HG03354 (cell line): ENCODE measurements at regions not wholly inside any gene's neighbourhood (a gene's known extent, or its start where the extent isn't known, plus 50 kb on each side); places are given as distances from the start of the nearest gene placed in this dataset.

Experiments
- ATAC-seq: cut with Tn5 transposase; IDR thresholded peaks from one replicate; pipeline ENCODE4 v1.9.1; 2021; ENCODE audit warnings: mild to moderate bottlenecking; ENCODE audit not compliant: unreplicated experiment, poor library complexity, severe bottlenecking

DNA sequence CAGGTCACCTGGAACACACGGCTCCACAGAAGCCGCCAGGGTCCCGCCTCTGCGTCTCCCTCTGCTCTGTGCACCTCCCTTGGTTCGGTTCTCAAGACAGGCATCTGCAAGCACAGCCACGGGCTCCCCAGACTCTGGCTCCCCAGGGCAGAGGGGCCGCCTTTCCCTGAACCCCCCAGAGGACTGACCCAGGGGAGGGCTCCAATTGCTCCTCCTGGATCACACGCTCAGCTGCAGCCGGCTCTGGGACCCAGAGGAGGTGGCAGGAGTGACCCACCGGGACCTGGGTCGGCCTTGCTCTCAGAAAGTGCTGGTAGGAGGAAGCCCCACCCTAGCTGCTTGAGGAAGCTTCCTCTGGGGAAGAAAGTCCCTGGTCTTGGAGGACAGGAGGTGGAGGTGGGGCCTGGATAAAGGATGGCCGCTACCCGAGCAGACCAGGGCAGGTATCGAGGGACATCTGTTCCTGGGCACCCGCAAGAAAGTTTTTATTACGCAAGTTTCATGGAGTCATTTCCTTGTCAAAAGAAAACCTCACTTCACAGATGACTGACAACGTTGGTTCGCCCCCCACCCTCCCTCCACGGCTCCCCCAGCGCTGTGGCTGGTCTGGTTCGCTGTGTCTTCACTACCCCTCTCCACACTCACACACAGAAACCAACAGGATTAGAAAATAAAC is 103.9 kb upstream of the AFDN start:
- ATAC-seq, result no peak

DNA sequence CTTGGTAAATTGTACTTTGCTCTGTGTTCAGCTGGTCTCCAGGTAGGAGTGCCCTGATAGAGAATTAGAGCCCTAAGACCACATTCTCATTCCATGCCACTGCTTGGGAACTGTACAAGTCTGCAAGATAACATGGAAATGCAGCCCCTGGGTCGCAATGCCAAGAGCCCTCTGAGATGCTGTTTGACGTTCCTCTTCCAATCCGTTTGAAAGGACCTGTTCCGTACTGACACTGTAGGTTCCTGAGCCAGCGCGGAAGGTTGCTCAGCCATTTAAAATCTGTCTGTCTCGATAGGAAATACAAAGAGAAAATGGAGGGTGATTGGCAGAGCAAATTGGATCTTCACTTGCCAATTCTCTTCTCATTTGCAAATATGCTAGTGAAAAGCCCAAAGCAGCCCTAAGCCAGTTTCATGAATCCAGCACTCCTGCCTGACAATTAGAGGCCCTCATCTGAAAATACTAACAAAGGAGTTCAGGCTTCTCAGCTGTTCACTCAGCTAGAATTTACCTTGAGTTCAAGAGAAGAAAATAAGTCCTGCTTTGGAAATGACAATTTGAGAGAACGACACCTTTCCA is 100.6 kb upstream of the AFDN start:
- no peak for ATAC-seq

DNA sequence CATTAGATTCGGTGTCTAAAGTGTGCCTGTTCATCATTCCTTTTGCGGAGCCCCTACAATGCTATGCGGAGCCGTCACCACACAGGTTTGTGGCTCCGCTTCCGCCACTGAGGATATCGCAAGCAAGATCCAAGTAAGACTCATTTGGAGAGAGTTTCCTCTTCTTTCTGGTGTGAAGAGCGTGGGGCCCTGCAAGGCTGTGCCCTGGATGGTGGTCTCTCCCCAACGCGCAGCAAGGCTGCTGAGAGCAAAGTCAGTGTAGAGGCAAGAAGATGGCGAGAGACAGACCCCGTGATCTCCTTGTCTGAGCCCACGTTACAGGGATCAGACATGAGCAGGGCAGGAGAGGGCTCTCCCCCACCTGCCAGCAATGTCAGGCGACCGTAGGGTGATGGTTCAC is 96.3 kb upstream of the AFDN start:
- ATAC-seq, result no peak

DNA sequence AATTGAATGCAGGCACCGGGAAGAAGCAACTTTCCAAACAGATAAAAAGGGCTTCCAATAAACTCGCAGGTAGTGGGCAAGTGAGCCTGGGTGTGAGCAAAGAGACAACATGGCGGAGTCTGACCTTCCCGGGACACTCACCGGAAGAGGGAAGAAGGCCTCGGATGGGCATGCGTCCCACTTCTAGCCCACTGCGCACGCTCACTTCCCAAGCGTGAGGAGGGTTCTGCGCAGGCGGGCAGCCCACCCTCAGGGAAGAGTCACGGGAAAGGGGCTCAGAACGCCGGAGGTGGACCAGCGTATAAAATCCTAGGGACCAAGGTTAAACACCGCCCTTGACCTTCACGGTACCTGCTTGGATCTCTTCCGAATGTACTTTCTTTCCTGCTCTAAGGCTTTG is 95.5 kb upstream of the AFDN start:
- no peak for ATAC-seq

- no peak for ATAC-seq
Measured at GRCh38 chr6:167731731-167732422, 94.8 kb upstream of the AFDN start.

DNA sequence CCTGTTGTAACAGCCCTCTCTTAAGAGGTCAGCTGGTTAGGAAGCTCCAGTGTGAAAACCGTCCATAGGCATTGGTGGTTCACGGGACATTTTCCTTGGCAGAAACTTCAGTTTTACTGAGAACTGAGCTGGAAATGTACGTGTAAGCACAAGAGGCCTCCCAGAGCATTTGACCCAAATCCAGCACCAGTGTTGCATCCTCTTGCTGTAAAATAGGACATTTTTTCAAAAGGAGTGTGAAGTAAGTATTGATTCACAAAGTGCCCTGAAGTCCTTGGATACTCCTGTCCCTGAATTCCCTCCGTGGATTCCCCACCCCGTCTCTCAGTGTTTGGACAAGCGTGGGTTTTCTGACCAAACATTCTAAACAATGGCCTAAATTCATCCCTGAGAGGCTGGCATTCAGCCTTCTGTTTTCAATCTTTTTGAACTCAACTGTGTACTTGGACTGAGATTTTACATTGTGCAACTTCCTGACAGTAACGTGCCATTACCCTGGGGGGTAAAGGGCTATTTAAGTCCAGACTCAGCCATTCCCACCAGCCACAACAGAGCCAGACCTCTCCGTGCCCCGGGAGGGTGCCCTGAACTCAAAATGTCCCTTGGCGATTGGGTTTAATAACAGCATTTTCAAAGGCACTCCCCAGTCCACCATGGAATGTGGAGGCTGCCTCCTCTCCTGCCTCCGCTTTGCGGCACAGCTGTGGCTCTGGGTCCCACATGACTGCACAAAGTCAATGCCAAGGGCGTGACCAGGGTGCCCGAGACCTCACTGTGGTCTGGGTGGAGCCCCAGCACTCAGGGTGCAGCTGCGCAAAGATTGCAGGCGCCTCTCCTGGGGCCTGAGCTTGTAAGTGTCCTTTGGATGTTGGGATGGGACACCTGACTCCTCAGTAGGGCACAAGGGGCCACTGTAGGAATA is 92.7 kb upstream of the AFDN start:
- ATAC-seq, result peak; percentile 78

DNA sequence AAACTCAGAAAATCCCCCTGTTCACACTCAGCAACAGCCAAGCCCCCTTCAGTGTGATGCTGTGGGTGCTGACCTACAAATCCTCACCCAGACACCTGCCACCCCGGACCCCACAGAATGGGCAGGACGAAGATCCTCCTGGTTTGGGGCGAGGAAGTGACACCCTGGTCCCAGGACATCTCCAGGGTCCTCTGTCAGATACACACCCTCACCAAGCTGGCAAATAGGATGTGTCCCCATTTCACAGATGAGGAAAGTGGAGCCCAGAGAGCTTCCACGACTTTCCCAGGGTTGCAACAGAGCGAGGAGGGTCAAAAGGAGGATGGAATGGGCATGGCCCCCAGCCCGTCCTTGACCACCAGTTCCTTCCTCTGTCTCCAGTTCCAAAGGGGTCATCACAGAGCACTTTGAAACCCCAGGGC is 92.0 kb upstream of the AFDN start:
- peak; percentile 29 for ATAC-seq

DNA sequence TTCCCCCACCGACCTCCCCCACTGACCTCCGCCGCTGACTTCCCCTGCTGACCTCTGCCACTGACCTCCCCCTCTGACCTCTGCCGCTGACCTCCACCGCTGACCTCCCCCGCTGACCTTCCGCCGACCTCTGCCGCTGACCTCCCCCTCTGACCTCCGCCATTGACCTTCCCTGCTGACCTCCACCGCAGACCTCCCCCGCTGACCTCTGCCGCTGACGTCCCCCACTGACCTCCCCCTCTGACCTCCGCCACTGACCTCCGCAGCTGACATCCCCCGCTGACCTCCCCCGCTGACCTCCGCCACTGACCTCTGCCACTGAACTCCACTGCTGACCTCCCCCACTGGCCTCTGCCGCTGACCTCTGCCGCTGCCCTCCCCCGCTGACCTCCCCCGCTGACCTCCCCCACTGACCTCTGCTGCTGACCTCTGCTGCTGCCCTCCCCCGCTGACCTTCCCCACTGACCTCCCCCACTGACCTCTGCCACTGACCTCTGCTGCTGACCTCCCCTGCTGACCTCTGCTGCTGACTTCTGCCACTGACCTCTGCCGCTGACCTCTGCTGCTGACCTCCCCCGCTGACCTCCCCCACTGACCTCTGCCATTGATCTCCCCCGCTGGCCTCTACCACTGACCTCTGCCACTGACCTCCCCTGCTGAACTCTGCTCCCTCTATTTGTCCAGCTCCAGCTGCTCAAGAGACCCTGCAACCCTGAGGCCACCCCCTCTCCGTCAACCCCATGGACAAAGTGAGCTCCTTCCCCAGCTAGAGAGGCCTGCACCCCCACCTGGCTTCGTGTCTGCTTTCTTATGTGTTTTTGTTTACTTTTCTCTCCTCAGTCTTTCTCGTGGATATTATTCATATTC is 91.4 kb upstream of the AFDN start:
- ATAC-seq, result no peak

DNA sequence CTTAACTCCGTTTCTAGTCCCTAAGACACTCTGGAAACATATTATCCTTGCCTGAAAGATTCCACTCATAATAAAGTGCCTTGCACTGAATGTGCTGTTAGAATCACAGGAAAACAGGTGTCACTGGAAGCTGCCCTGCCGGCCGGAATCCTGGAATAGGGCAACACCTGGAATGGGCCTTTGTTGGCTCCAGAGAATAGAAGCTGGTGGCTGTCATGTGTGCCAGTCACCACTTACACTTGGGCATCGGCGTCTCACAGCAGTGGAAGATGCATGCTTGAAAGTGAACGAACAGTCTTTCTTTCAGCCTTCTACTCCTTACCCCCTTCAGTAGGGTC is 90.8 kb upstream of the AFDN start:
- ATAC-seq, result no peak

DNA sequence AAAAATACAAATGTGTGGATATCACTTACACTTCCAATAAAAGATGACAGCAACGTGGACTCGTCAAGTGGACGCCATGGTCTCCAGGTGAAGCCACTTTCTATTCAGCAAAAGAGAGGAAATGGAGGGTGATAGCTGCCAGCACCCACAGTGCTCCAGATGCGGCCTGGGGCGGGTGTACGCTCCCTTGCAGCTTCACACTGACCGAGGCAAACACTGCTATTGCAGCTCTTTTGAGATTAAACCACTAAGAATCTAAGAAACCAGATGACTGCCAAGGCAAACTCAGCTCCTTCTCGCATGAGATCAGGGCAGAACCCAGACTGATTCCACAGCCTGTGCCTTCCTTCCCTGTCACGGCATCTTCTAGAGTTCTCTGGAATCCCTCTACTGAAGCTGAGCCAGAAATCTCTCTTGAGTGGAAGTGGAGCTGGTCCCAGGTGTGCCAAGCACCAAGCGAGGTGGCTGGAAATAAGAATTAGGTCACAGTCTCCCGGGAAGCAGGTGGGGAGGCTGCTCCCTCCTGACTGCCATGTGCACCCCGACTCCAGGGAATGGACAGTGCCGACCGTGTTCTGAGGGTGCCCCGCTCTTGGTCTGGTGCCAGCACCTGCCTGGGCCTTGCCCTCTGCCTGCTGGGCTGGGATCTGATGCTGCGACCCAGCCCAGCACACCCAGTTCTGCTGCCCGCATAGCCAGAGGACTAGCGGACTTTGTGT is 90.1 kb upstream of the AFDN start:
- no peak for ATAC-seq

DNA sequence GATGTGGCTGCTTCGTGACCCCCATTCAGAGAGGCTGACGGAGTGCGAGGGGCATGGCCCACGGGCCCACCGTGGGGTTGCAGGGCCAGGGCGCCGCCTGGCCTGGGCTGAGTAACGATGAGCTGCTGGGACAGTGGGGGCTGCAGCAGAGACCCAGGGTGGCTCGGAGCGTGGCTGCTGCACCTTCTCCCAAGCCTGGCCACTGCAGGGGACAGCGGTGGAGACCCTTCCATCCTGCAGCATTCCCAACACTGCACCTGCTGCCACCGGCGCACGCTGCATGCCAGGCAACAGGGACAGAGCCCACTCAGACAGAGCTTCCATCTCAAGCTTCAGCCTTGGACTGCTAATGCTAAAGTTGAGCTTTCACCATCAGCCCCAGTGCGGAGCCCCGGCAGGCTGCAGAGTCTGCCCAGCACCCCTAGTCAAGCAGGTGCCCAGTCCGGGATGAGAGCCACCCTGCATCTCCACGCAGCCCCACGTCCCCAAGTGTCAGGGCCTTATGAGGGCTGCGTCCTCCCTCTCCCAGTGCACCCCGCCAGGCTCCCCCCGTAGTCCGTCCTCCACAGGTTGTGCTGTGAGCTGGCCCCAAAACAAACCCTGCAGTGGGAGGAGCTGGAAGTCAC is 89.4 kb upstream of the AFDN start:
- no peak for ATAC-seq

DNA sequence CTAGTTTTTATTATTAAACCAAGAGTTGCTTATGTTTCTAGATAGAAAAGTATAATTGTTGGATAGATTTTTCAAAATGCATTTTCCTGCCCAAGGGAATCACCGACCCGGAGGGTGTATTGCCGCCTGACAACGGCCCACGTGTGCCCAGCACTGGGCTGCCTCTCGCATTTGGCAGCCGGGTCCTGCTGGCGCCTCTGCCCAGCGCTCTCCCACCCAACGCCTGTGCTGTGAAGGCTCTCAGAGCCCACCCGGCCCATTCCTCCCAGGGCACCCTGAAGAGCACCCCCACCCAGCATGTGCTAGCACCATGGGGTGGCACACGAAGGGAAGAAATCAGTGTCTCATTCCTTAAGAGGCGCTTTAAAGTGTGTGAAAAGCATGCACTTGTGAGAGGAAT is 88.3 kb upstream of the AFDN start:
- ATAC-seq, result no peak

GRCh38 chr6:167739721-167740475 is 86.8 kb upstream of the AFDN start:
- no peak for ATAC-seq

- ATAC-seq, result no peak
Measured at GRCh38 chr6:167742719-167743303, 83.9 kb upstream of the AFDN start.

GRCh38 chr6:167744681-167745669 is 81.7 kb upstream of the AFDN start:
- no peak for ATAC-seq

DNA sequence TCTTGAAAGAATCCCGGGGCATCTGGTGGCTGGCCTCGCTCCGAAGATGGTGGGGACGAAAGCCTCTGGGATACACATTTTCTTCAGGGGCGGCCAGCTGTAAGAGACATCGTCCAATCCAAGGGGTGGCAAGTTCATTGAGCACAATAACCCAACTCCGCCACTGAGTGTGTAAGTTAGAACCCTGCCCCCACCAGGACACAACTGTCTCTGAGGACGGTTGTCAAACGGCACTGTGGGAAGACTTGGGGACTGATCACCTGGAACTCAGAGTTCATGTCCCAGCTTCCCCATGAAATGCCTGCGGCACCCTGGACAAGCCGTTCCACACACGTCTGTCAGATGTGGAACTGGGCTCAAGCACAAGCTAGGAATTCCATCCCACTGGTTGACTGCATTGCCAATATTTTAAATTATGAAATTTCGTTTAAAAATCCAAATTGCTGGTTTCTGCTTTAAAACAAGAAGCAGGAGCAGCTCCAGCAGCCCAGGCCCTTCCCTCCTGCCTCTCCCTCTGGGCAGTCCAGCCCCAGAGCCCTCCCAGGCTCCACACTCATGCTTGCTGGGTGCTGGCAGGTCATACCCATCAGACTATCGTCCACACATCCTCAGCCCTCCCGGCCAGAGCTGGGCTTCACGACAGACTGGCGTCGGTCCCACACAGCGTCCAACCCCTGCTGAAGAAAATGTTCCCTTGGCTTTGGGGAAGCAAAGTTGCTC is 80.9 kb upstream of the AFDN start:
- ATAC-seq, result no peak
